Body of pancreas (tissue), 4 donors: ENCODE measurements at regions not wholly inside any gene's neighbourhood (a gene's known extent, or its start where the extent isn't known, plus 50 kb on each side); places are given as distances from the start of the nearest gene placed in this dataset.

ENCODE experiments used
- ATAC-seq: fragments of 150-250 bp; one replicate; pipeline ENCODE4 v1.9.1; 2016
- DNase-seq, 4 donors: peaks; one replicate each; pipeline ENCODE4 v3.0.0-alpha.2; 2019
- H3K27ac ChIP-seq, 4 donors: fragments of 200-600 bp; sonication (generic); 1 replicate in 3 of 4; 2 replicates in 1 of 4; pipeline versions ENCODE4 v1.5.1 to v1.6.1; 2016 to 2019; ENCODE audit warnings: mild to moderate bottlenecking in 1 of 4, mixed read lengths in 1 of 4, moderate library complexity in 1 of 4
- H3K27me3 ChIP-seq, 2 donors: fragments of 200-600 bp; sonication (generic); one replicate each; pipeline ENCODE4 v1.6.0; 2016; ENCODE audit warnings: mild to moderate bottlenecking in 1 of 2
- H3K36me3 ChIP-seq, 2 donors: fragments of 200-600 bp; sonication (generic); replicated peaks in 1 of 2; 2 replicates each; pipeline ENCODE4 v1.5.1; 2016; ENCODE audit warnings: low read depth in 2 of 2; ENCODE audit not compliant: insufficient read depth in 1 of 2
- H3K4me1 ChIP-seq: fragments of 200-600 bp; sonication (generic); one replicate; pipeline ENCODE4 v1.6.0; 2016
- H3K4me3 ChIP-seq, 2 donors: fragments of 200-600 bp; sonication (generic); 1 replicate in 1 of 2; 2 replicates in 1 of 2; pipeline ENCODE4 v1.5.1; 2016 to 2019
- H3K9me3 ChIP-seq, 3 donors: fragments of 200-600 bp; sonication (generic); 1 replicate in 2 of 3; 2 replicates in 1 of 3; pipeline ENCODE4 v1.5.1; 2016
- CTCF ChIP-seq, 7 experiments: fragments of 450-650 bp in 4 of 7; fragments of 200-600 bp in 3 of 7; sonication (generic) in 3 of 7; IDR thresholded peaks; one replicate each; pipeline ENCODE4 v1.5.1; 2016 to 2019; ENCODE audit warnings: antibody characterized with exemption in 7 of 7
- POLR2A ChIP-seq, 3 donors: fragments of 450-650 bp; IDR thresholded peaks; one replicate each; pipeline ENCODE4 v1.6.1; 2016; ENCODE audit warnings: antibody characterized with exemption in 3 of 3, mild to moderate bottlenecking in 2 of 3
- WGBS, 2 donors: methylation state at CpG; one replicate each; pipeline ENCODE4 v1.1.5; 2017; 5-methylcytosine and 5-hydroxymethylcytosine counted together
- intact Hi-C: fragments of 100-400 bp; cut with DNase I; formaldehyde crosslinking; loops from one replicate; pipeline ENCODE4 v1.15.1; 2023

GRCh38 chr15:39209548-39210211 is 371.2 kb upstream of the THBS1 start:
- no peaks in the 10 kb centered on the region for H3K36me3 ChIP-seq
- ATAC-seq (no peak), DNase-seq (no peak)
- H3K27ac ChIP-seq = no peak overlapping the region
- H3K27me3 ChIP-seq = no peaks in the 10 kb centered on the region
- WGBS, 2 donors = 94 to 97% methylated on average over 3 of the region's 3 CpGs
- H3K9me3 ChIP-seq = no peaks in the 10 kb centered on the region
- H3K4me1 ChIP-seq = peaks cover 26% of the 10 kb centered on the region
- TF ChIP-seq CTCF (IDR thresholded peaks at IDR 0.05) (no peak), POLR2A (IDR thresholded peaks at IDR 0.05) (no peak)
- intact Hi-C loops = no loop called here
- H3K4me3 ChIP-seq = no peak overlapping the region

GRCh38 chr15:39211108-39211979 is 369.5 kb upstream of the THBS1 start:
- Histone ChIP-seq H3K9me3 (no peaks in the 10 kb centered on the region), H3K4me1 (peaks cover 26% of the 10 kb centered on the region), H3K4me3 (no peak overlapping the region), H3K36me3 (no peaks in the 10 kb centered on the region), H3K27ac (peak overlapping the region; percentile 79 to 84 (median 82)), H3K27me3 (no peaks in the 10 kb centered on the region)
- 26 to 36% methylated on average over 5 of the region's 5 CpGs for WGBS, 2 donors
- TF ChIP-seq CTCF (IDR thresholded peaks at IDR 0.05) (no peak), POLR2A (IDR thresholded peaks at IDR 0.05) (no peak)
- peak; percentile 97 for ATAC-seq
- intact Hi-C loops = no loop called here
- peak; percentile 19 to 59 (median 30) for DNase-seq

GRCh38 chr15:39213385-39213840 is 367.5 kb upstream of the THBS1 start:
- intact Hi-C loops = no loop called here
- no peaks in the 10 kb centered on the region for H3K36me3 ChIP-seq
- WGBS, 2 donors = 58 to 60% methylated on average over 6 to 7 of the region's 7 CpGs
- DNase-seq (peak; percentile 20 to 66 (median 44)), ATAC-seq (peak; percentile 40)
- H3K27me3 ChIP-seq = no peaks in the 10 kb centered on the region
- no peaks in the 10 kb centered on the region for H3K9me3 ChIP-seq
- H3K4me1 ChIP-seq = peaks cover 26% of the 10 kb centered on the region
- no peak overlapping the region for H3K4me3 ChIP-seq
- peak overlapping the region; percentile 42 to 67 (median 56) for H3K27ac ChIP-seq
- no peak for TF ChIP-seq POLR2A (IDR thresholded peaks at IDR 0.05)

- H3K4me3 ChIP-seq = no peak overlapping the region
- no peak overlapping the region for H3K27ac ChIP-seq
- H3K36me3 ChIP-seq = no peaks in the 10 kb centered on the region
- ATAC-seq (no peak), DNase-seq (no peak)
- intact Hi-C loops = no loop called here
- H3K27me3 ChIP-seq = no peaks in the 10 kb centered on the region
- TF ChIP-seq CTCF (IDR thresholded peaks at IDR 0.05) = no peak
- TF ChIP-seq POLR2A (IDR thresholded peaks at IDR 0.05) = no peak
- WGBS, 2 donors = 72 to 88% methylated on average over 5 of the region's 5 CpGs
- peaks cover 26% of the 10 kb centered on the region for H3K4me1 ChIP-seq
- H3K9me3 ChIP-seq = no peaks in the 10 kb centered on the region
Observed at GRCh38 chr15:39215015-39215414, 365.9 kb upstream of the THBS1 start.

- TF ChIP-seq CTCF (IDR thresholded peaks at IDR 0.05) = no peak
- no peak for TF ChIP-seq POLR2A (IDR thresholded peaks at IDR 0.05)
- Histone ChIP-seq H3K9me3 (no peaks in the 10 kb centered on the region), H3K27ac (no peak overlapping the region), H3K27me3 (no peaks in the 10 kb centered on the region), H3K4me1 (peaks cover 14% of the 10 kb centered on the region), H3K36me3 (no peaks in the 10 kb centered on the region), H3K4me3 (no peak overlapping the region)
- 91 to 93% methylated on average over 3 of the region's 3 CpGs for WGBS, 2 donors
- ATAC-seq = no peak
- intact Hi-C loops = no loop called here
- DNase-seq = no peak
Observed at GRCh38 chr15:39216816-39217215, 364.1 kb upstream of the THBS1 start.
